Right lobe of liver (tissue), 4 donors: ENCODE measurements at regions not wholly inside any gene's neighbourhood (a gene's known extent, or its start where the extent isn't known, plus 50 kb on each side); places are given as distances from the start of the nearest gene placed in this dataset.

Source experiments
- CTCF ChIP-seq, 4 donors: fragments of 200-600 bp in 3 of 4; fragments of 450-650 bp in 1 of 4; IDR thresholded peaks; one replicate each; pipeline versions ENCODE4 v1.5.1 to v1.8.0; 2016 to 2022; ENCODE audit warnings: antibody characterized with exemption in 4 of 4, mild to moderate bottlenecking in 2 of 4
- POLR2A ChIP-seq: fragments of 450-650 bp; IDR thresholded peaks from one replicate; pipeline ENCODE4 v1.6.1; 2017; ENCODE audit warnings: antibody characterized with exemption, mild to moderate bottlenecking
- donor health status: DM: no; HTN: no; CAD: no.
- donor health status: DM: no; HTN: no; CAD: no.
- donor health status: DM: no; HTN: yes; CAD: no.

- TF ChIP-seq CTCF (IDR thresholded peaks at IDR 0.05) = no peak
- no peak for TF ChIP-seq POLR2A
These were observed 125.8 kb downstream of the LRIG2 start for GRCh38 chr1:113198806-113199205.
